Omental fat pad (tissue), 3 donors: ENCODE measurements at regions not wholly inside any gene's neighbourhood (a gene's known extent, or its start where the extent isn't known, plus 50 kb on each side); places are given as distances from the start of the nearest gene placed in this dataset.

Experiments used
- ATAC-seq: fragments of 150-250 bp; one replicate; pipeline ENCODE4 v1.9.1; 2016; ENCODE audit warnings: mild to moderate bottlenecking, moderate library complexity; ENCODE audit not compliant: low FRiP score
- DNase-seq: peaks from one replicate; pipeline ENCODE4 v3.0.0-alpha.2; 2019; ENCODE audit warnings: low spot score
- CTCF ChIP-seq, 3 donors: fragments of 450-650 bp; IDR thresholded peaks; one replicate each; pipeline ENCODE4 v1.5.1; 2016 to 2017; ENCODE audit warnings: antibody characterized with exemption in 3 of 3, mild to moderate bottlenecking in 3 of 3, moderate library complexity in 2 of 3

- ATAC-seq = no peak
- no peak for DNase-seq
- no peak for TF ChIP-seq CTCF (IDR thresholded peaks at IDR 0.05)
Measured at GRCh38 chr2:134770702-134771101, 51.9 kb upstream of the TMEM163 start.

DNA sequence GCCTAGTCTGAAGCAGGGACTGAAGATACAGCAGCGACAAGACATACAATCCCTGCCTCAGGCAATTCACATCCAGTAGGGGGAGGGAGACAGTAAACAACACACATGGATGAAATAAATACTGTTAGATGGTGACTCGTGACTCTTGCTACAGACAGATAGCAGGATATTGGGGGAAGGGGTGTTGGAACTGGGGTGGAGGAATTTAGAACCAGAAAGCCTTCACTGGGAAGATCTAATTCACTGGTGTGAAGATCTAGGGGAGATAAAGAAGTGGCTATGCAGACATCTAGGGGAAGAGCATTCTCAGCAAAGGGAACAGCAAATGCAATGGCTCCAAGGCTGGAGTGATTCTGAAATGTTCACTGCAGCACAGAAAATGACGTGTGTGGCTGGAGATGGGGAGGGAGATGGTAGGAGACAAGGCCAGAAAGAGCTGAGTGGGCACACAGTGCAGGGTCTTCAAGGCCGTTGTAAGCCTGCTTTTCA lies 52.6 kb upstream of the TMEM163 start:
- TF ChIP-seq CTCF (IDR thresholded peaks at IDR 0.05) = no peak
- no peak for ATAC-seq
- DNase-seq = no peak

- TF ChIP-seq CTCF (IDR thresholded peaks at IDR 0.05) = no peak
- no peak for DNase-seq
- no peak for ATAC-seq
Measured at GRCh38 chr2:134772493-134773169, 53.8 kb upstream of the TMEM163 start.

GRCh38 chr2:134773335-134773734 lies 54.5 kb upstream of the TMEM163 start:
- no peak for TF ChIP-seq CTCF (IDR thresholded peaks at IDR 0.05)
- peak; percentile 34 for ATAC-seq
- no peak for DNase-seq

- peak; percentile 41 for ATAC-seq
- TF ChIP-seq CTCF (IDR thresholded peaks at IDR 0.05) = no peak
- no peak for DNase-seq
Measured at GRCh38 chr2:134773759-134774742, 55.3 kb upstream of the TMEM163 start.

- no peak for TF ChIP-seq CTCF (IDR thresholded peaks at IDR 0.05)
- DNase-seq (no peak), ATAC-seq (no peak)
Measured at GRCh38 chr2:134774786-134775641, 56.2 kb upstream of the TMEM163 start.
